HG03108 (cell line): ENCODE measurements at regions not wholly inside any gene's neighbourhood (a gene's known extent, or its start where the extent isn't known, plus 50 kb on each side); places are given as distances from the start of the nearest gene placed in this dataset.
"Not testable (repeated sequence)": the region's sequence is repeated elsewhere in the genome, so short reads cannot be mapped to it uniquely, and the experiment has no call there.

ENCODE experiments used
- ATAC-seq: cut with Tn5 transposase; IDR thresholded peaks from one replicate; pipeline ENCODE4 v1.9.1; 2021; ENCODE audit warnings: moderate library complexity; ENCODE audit not compliant: unreplicated experiment

GRCh38 chr1:184889166-184889565, 85.1 kb downstream of the NIBAN1 start:
- no peak for ATAC-seq

GRCh38 chr1:184888505-184888904, 85.8 kb downstream of the NIBAN1 start:
- no peak for ATAC-seq

- no peak for ATAC-seq
Measured at GRCh38 chr1:184882957-184883815, 91.1 kb downstream of the NIBAN1 start.

DNA sequence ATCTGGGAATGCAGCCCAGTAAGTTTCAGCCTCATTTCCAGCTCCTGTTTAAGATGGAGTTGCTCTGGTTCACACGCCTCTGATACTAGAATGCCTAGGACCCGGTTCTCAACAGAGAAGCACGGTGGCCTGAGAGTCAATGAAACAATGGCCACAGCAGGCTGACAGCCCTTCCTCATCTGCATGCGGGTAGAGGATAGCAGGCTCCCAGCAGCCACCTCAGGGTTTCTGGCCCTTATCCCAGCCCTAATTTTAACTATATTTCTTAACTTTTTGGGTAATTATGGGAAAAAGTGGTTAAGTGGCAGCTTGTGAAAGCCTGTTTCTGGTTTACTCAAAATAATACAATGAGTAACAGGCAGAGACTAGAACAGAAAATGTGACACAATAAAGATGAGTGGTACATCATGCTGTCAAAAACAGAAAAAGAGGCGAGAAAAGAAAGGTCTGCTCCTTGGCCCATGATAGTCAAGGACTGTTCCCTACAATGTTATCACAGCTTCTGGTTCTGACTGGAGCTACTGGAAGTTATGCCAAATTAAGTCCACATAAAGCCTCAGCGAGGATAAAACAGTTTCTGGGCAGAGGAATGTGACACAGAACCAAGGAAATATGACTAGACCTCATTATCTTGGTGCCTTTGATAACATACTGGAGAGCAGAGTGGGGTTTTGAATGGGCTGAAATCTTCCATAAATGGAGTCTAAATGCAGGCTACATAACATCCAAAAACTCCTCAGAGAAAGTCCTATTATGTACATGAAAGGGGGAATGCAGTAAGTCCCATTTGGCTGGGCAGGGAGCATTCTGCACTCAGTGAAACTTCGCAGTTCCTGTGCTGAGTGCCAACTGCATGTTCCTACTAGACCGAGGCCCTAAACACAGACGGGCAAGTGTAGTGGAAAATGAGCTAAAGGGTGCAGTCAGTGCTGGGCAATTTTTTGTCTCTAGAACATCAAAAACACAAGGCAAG, 92.1 kb downstream of the NIBAN1 start:
- ATAC-seq, result no peak

GRCh38 chr1:184879876-184880557, 94.3 kb downstream of the NIBAN1 start:
- no peak for ATAC-seq

DNA sequence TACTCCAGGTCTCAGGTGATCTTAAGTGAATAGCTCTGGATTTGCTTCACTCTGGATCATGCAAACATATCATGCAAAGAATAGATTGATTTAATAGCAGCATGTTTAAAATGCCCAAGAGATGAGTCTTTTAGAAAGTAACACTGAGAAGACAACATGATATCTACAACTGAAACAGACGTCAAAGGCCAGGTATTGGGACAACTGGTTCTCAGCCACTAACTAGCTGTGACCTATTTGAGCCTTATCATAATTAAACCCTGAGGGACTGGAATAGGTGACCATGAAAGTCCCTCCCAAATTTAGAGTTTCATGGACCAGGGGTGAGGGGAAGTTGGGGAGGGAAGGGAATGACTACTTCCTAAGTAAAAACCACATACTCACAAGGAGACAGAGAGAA, 95.7 kb downstream of the NIBAN1 start:
- ATAC-seq, result no peak

DNA sequence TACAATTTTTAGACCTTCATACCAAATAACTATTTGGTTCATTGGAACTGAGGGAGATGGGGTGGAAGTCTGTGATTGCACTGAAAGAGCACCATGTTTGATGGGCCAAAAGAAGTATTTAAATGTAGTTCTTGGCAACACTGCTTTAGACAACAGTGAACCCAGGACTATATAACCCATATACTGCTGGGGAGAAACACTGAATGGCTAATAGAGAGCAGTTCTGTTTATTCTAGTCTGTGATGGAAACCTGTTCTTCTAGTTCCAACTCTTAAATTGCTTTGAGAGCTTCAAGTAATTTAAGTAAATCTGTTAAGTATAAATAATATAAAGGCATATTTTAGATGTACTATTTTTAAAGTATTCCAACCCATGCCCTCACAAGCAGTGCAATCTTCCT, 96.3 kb downstream of the NIBAN1 start:
- no peak for ATAC-seq

DNA sequence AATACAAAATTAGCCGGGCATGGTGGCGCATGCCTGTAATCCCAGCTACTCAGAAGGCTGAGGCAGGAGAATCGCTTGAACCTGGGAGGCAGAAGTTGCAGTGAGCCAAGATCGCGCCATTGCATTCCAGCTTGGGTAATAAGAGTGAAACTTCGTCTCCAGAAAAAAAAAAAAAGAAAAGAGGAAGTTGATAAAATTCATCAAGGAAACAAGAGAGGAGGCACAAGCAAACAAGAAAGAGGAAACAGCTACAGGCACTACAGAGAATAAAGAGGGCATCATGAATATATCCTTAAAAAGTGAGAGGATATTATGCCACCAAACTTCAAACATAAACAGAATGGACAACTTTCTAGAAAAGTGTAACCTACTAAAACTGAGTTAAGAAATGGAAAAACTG, 98.3 kb downstream of the NIBAN1 start:
- ATAC-seq, result not testable (repeated sequence)

GRCh38 chr1:184875218-184875617, 99.1 kb downstream of the NIBAN1 start:
- no peak for ATAC-seq

DNA sequence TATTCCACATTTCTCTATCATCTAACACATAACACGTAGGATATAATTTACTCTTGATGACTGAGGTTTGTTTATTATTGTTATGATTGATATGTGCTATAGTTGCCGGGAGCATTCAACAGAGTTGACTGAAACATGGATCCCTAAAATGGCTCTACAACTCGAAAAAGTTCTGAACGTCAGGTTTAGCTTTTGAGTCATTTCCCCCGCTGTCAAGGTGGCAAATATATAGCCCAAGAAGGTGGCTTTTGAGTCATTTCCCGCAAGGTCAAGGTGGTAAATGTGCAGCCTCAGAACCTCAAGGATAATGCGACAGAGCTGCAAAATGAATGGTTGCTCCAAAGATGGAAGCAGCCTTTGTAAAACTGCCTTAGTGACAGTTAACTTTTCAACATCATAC, 104.0 kb downstream of the NIBAN1 start:
- no peak for ATAC-seq

DNA sequence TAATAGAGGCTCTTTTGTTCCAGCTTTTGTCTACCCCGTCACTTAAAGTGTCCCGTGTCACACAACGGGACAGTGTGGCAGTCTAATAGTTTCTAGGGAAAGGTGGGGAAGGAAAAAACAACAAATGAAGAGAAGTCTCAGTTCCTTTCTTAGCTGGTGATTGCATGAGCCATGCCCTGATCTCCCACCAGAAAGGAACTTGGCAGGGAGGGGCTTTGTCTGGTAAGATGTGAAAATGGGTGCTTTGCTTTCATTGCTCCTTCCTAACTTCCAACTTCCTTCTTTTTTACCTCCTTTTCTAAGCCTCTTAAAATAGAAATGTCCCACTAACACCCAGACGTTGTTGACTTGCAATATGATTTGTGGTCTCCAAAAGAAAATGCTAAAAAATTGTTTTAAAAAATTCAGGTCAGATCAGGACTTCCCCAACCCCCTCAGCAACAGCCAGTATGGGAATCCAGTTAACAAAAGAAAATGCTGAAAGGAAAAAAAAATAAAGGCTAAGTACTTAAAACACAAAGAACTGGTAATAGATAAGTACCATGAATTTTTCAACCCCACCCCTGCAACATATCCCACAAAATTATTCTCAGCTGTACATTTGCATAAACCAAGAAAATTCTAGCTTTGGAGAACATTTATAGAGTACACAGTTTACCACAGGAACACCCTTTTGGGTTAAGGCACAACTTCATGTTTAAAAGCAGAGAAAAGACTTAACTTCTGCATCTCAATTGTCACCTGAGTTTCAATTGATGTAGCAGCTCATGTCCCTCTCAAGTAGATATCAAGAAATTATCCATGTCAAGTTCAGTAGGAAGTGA, 106.2 kb downstream of the NIBAN1 start:
- ATAC-seq, result no peak

DNA sequence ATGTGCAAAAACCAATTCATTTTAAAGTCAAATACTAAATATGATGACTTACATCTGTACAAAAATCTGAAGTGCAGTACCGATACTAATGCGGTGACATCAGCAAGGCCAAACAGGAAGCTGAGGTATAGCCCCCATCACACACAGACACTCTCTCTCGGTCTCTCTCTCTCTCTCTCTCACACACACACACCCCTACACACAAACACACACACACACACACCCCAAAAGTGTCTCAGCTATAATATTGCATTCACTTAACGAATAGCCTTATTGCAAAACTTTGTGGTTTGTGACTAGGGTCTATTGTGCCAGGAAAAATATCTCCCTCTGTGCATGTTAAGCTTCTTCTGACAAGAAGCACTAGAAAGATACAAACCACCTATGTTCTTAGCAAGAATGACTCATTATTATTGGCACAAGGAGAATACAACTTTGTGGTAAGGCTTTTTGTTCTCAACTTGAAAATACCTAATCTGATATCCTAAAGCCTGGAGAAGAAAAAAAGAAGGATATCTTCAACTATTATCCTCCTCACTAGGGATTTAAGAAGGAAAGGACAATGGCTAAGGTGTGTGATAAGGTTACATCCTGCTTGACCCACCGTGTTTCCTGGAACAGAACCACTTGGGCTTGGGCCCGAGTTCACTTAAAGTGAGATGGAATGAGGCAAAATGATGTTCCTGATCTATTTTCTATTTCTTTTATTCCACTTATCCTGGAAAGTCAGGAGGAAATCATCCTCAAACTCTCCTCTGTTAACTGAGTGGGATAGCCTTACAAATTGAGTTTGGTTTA, 107.1 kb downstream of the NIBAN1 start:
- peak; percentile 87 for ATAC-seq

DNA sequence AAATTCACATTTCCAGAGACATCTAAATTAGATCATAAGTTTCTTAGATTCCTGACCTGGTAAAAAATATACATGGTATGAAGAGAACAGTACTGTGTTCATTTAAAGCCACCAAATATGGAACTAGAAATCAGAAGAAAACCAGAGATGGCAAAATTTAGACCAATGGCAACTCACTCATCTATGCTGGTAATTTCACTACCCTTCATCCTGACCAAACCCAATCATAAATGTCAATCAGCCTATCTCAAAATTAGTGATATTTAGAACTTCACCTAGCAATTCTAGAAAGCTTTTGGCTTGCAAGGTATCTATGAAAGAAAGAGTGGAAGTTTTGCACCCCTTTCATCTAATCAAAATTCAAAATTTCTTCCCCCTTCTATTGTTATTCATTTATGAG, 107.7 kb downstream of the NIBAN1 start:
- ATAC-seq, result no peak

DNA sequence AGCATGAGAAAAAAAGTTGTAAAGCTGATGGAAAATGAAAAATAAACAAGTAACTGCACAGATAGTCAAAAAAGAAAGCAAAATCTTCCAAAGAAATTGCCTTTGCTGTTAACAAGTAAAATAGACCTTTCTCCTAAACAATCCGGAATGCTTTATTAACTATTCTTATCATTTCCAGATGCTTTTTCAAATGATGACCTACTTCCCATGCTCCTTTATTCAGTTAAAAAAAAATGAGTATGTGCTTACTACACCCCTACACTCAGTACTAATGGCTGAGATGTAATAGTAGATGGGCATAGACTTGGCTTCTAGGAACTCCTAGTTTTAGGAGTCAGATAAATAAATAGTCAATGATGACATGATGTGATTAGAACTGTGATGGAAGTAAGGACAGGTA, 108.5 kb downstream of the NIBAN1 start:
- no peak for ATAC-seq

- no peak for ATAC-seq
Measured at GRCh38 chr1:184861755-184862336, 107.2 kb upstream of the EDEM3 start.

DNA sequence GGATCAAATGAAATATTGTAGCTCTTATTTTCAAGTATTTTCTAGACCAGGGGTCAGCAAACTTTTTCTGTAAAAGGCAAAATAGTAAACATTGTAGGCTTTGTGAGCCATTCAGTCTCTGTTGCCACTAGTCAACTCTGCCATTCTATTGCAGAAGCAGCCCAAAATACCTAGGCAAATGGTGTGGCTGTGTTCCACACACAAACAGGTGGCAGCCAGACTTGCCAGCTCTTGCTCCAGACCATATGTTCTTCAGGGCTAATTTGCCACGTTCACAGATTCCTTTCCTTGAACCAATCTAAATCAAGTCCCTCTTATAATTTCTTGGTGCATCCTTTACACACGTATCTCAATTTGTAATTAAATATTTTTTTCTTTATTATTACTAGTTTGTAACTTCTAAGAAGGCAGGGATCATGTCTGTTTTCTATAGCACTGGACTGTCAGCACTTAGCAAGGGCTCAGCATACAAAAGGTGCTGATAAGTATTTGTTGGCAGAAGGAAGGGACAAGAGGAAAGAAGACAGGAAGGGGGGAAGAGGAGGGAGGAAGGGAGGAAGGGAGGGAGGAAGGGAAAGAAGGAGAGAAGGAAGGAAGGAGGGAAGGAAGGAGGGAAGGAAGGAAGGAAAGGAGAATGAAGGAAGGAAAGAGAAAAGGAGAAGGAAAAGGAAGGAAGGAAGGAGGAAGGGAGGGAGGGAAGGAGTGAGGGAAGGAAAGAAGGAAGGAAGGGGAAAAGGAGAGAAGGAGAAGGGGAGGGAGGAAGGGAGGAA, 106.5 kb upstream of the EDEM3 start:
- peak; percentile 60 for ATAC-seq

- ATAC-seq, result no peak
Measured at GRCh38 chr1:184860535-184860934, 105.9 kb upstream of the EDEM3 start.

GRCh38 chr1:184859381-184860105, 104.9 kb upstream of the EDEM3 start:
- peak; percentile 51 for ATAC-seq
